ENCODE measurements at regions not wholly inside any gene's neighbourhood (a gene's known extent, or its start where the extent isn't known, plus 50 kb on each side); places are given as distances from the start of the nearest gene placed in this dataset.

- no peak for TF ChIP-seq CTCF (IDR thresholded peaks at IDR 0.05)
- TF ChIP-seq POLR2A (IDR thresholded peaks at IDR 0.05): no peak
Observed at GRCh38 chr15:70320482-70320881, 222.8 kb upstream of the TLE3 start.
